BE2C (cell line): ENCODE measurements at regions not wholly inside any gene's neighbourhood (a gene's known extent, or its start where the extent isn't known, plus 50 kb on each side); places are given as distances from the start of the nearest gene placed in this dataset.

ENCODE experiments used
- DNase-seq: peaks from one replicate; pipeline ENCODE4 v3.0.0-alpha.2; 2020
- H3K27me3 ChIP-seq: fragments of 250-450 bp; sonication (Bioruptor Pico); 2 replicates; pipeline ENCODE4 v1.5.1; 2020; ENCODE audit warnings: mild to moderate bottlenecking
- H3K36me3 ChIP-seq: fragments of 250-450 bp; sonication (Bioruptor Pico); 2 replicates; pipeline ENCODE4 v1.5.1; 2020; ENCODE audit warnings: mild to moderate bottlenecking
- H3K4me1 ChIP-seq: fragments of 250-450 bp; sonication (Bioruptor Pico); 2 replicates; pipeline ENCODE4 v1.5.1; 2020
- H3K4me3 ChIP-seq: 2 replicates; pipeline ENCODE4 v1.5.1; 2011; ENCODE audit warnings: low read depth, low read length
- H3K9me3 ChIP-seq: fragments of 250-450 bp; sonication (Bioruptor Pico); 2 replicates; pipeline ENCODE4 v1.5.1; 2020
- TF ChIP-seq, protein P1 (sequence below): IDR thresholded peaks from 2 replicates; pipeline ENCODE4 v1.5.1; 2012; ENCODE audit warnings: mild to moderate bottlenecking, low read depth, low read length

DNA sequence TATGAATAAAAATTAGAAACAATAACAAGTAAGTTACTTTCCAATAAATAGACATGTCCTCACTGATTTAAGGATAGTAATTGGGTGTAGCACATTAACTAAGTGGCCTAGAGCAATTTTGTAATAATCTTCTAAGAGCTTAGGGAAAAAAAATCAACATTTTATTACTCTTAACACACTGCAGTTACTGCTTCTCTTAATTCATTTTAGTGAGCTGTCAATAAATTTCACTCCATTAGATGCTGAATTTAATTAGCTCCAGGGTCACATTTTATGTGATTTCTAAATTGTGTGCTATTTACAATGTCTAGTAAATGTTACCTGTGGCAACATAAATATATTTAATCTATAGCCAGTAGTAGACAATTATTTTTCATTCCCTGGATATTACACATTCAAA lies 612.0 kb downstream of the C4orf33 start:
- no peaks in the 10 kb centered on the region for H3K4me1 ChIP-seq

DNA sequence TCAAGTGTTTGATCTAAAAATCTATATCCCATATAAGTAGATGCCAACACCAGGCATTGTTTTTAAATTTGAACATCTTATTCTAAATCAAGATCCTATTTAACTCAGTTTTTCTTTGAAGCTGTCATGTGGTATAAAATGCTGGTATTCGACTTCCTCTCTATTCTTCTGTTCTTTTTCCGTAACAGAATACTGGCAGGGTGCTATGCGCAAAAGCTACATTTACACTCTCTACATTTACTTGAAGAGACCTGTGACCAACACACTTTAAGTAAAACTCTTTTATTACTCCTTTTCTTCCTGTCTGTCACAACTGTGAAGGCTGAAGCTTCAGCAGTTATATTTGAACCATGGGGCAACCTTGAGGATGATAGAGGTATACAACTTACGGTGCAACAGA lies 612.8 kb downstream of the C4orf33 start:
- TF ChIP-seq, protein P1, sequence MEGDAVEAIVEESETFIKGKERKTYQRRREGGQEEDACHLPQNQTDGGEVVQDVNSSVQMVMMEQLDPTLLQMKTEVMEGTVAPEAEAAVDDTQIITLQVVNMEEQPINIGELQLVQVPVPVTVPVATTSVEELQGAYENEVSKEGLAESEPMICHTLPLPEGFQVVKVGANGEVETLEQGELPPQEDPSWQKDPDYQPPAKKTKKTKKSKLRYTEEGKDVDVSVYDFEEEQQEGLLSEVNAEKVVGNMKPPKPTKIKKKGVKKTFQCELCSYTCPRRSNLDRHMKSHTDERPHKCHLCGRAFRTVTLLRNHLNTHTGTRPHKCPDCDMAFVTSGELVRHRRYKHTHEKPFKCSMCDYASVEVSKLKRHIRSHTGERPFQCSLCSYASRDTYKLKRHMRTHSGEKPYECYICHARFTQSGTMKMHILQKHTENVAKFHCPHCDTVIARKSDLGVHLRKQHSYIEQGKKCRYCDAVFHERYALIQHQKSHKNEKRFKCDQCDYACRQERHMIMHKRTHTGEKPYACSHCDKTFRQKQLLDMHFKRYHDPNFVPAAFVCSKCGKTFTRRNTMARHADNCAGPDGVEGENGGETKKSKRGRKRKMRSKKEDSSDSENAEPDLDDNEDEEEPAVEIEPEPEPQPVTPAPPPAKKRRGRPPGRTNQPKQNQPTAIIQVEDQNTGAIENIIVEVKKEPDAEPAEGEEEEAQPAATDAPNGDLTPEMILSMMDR = no peak
- no peaks in the 10 kb centered on the region for H3K27me3 ChIP-seq
- no peak for DNase-seq
- H3K9me3 ChIP-seq = no peaks in the 10 kb centered on the region
- no peaks in the 10 kb centered on the region for H3K36me3 ChIP-seq
- H3K4me1 ChIP-seq = no peaks in the 10 kb centered on the region
- no peak overlapping the region for H3K4me3 ChIP-seq

More for the DNA sequence above, 612.0 kb downstream of the C4orf33 start:
- no peak for DNase-seq
- Histone ChIP-seq H3K36me3 (no peaks in the 10 kb centered on the region), H3K4me3 (no peak overlapping the region), H3K27me3 (no peaks in the 10 kb centered on the region), H3K9me3 (no peaks in the 10 kb centered on the region)
- TF ChIP-seq, protein P1 = no peak

- Histone ChIP-seq H3K27me3 (no peaks in the 10 kb centered on the region), H3K36me3 (no peaks in the 10 kb centered on the region), H3K4me1 (peaks cover 12% of the 10 kb centered on the region), H3K9me3 (no peaks in the 10 kb centered on the region), H3K4me3 (no peak overlapping the region)
- DNase-seq = no peak
- TF ChIP-seq, protein P1 = no peak
Observed at GRCh38 chr4:129738175-129738574, 642.2 kb downstream of the C4orf33 start.

- no peak for DNase-seq
- Histone ChIP-seq H3K9me3 (no peaks in the 10 kb centered on the region), H3K27me3 (no peaks in the 10 kb centered on the region), H3K36me3 (no peaks in the 10 kb centered on the region), H3K4me1 (no peaks in the 10 kb centered on the region), H3K4me3 (no peak overlapping the region)
- TF ChIP-seq, protein P1 = no peak
Observed at GRCh38 chr4:129747756-129748155, 651.8 kb downstream of the C4orf33 start.

DNA sequence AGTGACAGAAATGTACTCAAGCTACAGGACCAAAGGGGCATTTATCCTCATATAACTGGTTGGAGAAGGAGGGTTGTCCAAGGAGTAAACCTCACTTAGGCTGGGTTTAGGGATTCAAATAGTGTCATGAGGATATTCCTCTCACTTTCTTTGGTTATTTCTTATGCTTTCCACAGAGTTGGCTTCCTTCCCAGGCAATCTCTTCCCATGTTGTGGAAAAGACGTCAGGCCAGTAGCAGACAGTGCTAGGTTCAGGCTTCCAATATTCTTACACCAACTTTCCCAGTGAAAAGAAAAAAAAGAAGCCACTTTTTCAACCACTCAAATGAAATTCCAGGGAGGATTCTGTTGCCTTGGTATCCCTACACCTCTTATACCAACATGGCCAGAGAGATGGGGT lies 653.0 kb downstream of the C4orf33 start:
- H3K36me3 ChIP-seq = no peaks in the 10 kb centered on the region
- H3K9me3 ChIP-seq = no peaks in the 10 kb centered on the region
- no peak for DNase-seq
- H3K4me3 ChIP-seq = no peak overlapping the region
- no peaks in the 10 kb centered on the region for H3K4me1 ChIP-seq
- TF ChIP-seq, protein P1 = no peak
- H3K27me3 ChIP-seq = no peaks in the 10 kb centered on the region

GRCh38 chr4:129751646-129752045 lies 655.7 kb downstream of the C4orf33 start:
- no peaks in the 10 kb centered on the region for H3K4me1 ChIP-seq
- TF ChIP-seq, protein P1 = no peak
- H3K27me3 ChIP-seq = no peaks in the 10 kb centered on the region
- no peak overlapping the region for H3K4me3 ChIP-seq
- no peak for DNase-seq
- no peaks in the 10 kb centered on the region for H3K36me3 ChIP-seq
- H3K9me3 ChIP-seq = no peaks in the 10 kb centered on the region
